HG03520 (cell line): ENCODE measurements at regions not wholly inside any gene's neighbourhood (a gene's known extent, or its start where the extent isn't known, plus 50 kb on each side); places are given as distances from the start of the nearest gene placed in this dataset.
"Not testable (repeated sequence)": the region's sequence is repeated elsewhere in the genome, so short reads cannot be mapped to it uniquely, and the experiment has no call there.

Source experiments
- ATAC-seq: cut with Tn5 transposase; IDR thresholded peaks from one replicate; pipeline ENCODE4 v1.9.1; 2021; ENCODE audit warnings: mild to moderate bottlenecking, moderate library complexity; ENCODE audit not compliant: unreplicated experiment

DNA sequence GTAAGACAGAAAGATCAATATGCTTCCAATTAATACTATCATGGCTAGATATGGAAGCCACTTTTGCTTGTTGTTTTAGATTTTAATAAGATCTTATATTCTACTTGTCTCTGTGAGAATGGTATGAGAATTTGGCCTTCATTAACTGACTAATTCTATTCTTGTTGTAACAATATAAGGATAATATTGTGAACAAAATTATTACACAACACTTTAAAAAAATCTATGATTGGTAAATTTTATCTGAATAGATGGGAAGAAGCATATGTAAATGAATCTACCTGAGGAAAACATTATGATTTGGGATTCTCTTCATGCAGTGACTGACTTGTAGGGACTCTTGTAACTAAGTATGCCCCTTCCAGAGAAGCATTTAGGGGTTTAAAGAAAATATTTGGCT is 308.9 kb upstream of the KCND2 start:
- no peak for ATAC-seq

DNA sequence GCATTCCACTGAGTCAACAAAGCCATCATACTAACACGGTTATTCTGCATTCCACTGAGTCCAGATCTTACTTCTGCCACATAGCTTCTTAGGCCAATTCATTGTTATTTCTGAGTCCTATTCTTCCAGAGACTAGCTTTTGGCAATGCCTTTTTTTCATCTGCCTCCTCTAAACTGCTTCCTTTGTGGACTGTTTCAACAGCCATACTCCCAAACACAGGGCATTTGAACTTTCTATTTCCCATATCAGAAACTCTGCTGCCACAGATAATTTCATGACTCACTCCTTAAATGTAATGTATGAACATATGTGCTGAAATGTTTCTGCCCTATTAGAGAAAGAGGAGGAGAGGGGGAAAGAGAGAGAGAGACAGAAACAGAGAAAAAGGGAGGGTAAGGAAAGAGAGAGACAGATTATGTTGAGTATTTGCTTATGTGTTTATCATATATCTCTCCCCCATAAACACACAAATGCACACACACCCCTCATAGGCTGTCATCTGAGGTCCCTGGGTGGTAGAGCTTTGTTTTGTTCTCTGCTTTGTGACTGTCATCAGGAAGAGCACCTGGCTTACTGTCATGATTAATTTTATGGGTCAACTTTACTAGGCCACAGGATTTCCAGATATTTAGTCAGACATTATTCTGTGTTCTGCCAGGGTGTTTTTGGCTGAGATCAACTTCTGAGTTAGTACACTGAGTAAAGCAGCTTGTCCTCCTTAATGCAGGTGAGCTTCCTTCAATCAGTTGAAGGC is 308.0 kb upstream of the KCND2 start:
- ATAC-seq = no peak

DNA sequence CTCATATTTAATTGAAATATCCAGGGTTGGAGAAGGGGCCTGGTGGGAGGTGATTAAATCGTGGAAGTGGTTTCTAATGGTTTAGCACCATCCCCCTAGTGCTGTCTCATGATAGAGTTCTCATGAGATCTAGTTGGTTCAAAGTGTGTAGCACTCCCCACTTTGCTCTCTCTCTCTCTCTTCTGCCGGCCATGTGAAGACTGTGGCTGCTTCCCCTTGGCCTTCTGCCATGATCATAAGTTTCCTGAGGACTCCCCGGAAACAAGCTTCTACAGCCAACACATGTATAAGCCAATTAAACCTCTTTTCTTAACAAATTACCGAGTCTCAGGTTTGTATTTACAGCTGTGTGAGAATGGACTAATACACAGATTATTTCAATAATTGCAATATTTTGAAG is 305.8 kb upstream of the KCND2 start:
- ATAC-seq = no peak

DNA sequence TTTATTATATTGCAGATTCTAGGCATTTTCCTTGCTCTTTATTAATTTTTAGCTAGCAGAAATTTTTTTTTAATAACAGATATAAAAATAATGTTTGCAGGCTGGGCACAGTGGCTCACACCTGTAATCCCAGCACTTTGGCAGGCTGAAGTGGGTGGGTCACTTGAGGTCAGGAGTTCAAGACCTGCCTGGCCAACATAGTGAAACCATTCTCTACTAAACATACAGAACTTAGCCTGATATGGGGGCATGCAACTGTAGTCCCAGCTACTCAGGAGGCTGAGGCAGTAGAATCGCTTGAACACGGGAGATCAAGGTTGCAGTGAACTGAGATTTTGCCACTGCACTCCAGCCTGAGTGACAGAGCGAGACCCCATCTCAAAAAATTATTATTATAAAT is 304.6 kb upstream of the KCND2 start:
- not testable (repeated sequence) for ATAC-seq

GRCh38 chr7:119969054-119969453 is 303.9 kb upstream of the KCND2 start:
- ATAC-seq = no peak

- no peak for ATAC-seq
These were observed 303.2 kb upstream of the KCND2 start for GRCh38 chr7:119969763-119970162.

DNA sequence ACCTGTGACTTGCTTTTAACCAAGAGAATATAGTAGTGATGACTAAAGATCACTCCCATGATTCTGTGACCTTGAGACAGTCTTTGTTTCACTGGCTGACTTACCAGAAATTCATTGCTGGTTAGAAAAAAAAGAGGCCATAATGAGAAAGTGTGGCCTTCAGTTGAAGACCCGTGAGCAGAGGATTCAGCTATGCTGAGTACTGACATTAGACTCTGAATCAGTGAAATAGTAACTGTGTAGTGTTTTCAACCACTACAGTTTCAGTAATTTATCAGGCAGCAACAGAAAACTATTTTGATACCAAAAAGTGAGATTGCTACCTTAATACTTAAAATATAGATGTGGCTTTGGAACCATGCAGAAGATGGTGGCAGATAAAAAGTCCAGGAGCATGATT is 298.0 kb upstream of the KCND2 start:
- ATAC-seq = no peak

- no peak for ATAC-seq
These were observed 290.1 kb upstream of the KCND2 start for GRCh38 chr7:119982884-119983283.

DNA sequence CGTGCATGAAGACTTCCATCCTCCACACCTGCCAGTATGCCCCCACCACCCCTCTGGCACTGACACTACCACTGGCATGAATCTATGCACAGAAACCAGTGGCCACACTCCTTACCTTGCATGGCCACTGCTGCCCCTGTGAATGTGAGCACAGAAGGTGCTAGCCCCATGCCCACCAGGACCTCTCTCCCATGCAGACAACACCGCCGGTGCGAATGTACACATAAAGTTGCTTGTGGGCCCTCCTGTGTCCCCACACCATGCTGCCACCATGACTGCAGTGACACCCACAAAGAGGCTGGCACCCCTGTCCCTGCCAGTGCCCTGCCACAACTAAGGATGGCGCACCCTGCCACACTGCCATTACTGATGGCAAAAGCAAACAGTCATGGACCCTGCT is 289.5 kb upstream of the KCND2 start:
- ATAC-seq = no peak

DNA sequence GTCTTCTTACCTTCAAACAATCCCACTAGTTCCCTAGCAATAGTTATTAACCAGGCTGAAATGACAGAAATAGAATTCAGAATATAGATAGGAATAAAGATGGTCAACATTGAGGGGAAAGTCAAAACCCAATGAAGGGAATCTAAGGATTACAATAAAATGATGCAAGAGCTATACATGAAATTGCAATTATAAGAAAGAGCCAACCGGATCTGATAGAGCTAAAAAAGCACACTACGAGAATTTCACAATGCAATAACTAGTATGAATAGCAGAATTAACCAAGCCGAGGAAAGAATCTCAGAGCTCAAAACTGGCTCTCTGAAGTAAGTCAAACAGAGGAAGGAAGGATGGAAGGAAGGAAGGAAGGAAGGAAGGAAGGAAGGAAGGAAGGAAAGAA is 288.7 kb upstream of the KCND2 start:
- ATAC-seq = no peak

DNA sequence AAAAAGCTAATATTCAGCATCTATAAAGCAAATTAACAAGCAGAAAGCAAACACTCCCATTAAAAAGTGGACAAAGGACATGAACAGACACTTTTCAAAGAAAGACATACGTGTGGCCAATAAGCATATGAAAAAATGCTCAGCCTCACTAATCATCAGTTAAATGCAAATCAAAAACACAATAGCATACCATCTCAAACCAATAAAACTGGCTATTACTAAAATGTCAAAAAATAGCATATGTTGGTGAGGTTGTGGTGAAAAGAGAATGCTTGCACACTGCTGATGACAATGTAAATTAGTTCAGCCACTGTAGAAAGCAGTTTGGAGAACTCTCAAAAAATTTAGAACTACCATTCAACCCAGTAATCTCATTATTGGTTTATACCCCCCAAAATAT is 284.6 kb upstream of the KCND2 start:
- no peak for ATAC-seq

- no peak for ATAC-seq
These were observed 278.0 kb upstream of the KCND2 start for GRCh38 chr7:119994928-119995327.

GRCh38 chr7:119996634-119997033 is 276.3 kb upstream of the KCND2 start:
- peak; percentile 89 for ATAC-seq

DNA sequence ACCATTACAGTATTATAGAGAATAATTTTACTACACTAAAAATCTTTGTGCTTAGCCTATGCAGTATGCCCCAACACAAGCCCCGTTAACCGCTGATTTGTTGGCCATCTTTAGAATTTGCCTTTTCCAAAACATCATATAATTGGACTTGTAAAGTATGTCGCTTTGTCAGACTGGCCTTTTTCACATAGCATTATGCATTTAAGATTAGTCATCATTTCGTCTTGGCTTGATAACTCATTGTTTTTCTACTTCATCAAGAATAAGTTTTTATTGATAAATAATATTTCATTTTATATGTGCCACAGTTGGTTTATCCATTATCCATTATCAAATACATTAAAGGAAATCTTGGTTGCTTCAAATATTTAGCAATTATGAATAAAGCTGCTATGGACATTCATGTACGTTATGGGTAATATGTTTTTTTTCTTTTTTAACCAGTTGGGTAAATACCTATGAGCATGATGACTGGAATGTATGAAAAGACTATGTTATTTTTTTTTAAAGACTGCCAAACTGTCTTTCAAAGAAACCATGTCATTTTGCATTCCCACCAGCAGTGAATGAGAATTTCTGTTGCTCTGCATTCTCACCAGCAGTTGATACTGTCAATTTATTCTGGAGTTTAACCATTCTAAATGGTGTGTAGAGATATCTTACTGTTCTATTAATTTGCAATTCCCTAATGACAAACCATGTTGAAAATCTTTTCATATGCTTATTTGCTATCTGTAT is 273.1 kb upstream of the KCND2 start:
- ATAC-seq = no peak

DNA sequence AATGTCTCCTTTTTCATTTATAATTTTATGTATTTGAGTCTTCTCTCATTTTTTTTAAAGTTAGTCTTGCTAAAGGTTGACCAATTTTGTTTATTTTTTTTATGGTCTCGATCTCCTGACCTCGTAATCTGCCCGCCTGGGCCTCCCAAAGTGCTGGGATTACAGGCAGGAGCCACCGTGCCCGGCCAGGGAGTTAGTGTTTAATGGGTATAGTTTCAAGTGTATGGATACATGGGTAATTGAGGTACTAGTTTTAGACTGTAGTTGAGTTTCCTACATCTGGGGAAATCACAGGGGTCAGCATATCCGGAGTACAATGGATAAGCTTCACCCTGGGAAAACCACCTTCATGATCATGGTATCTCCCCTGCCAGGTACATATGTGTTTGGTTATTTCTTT is 267.3 kb upstream of the KCND2 start:
- no peak for ATAC-seq

- not testable (repeated sequence) for ATAC-seq
These were observed 258.7 kb upstream of the KCND2 start for GRCh38 chr7:120014301-120014700.

GRCh38 chr7:120014925-120015465 is 258.0 kb upstream of the KCND2 start:
- ATAC-seq = no peak

DNA sequence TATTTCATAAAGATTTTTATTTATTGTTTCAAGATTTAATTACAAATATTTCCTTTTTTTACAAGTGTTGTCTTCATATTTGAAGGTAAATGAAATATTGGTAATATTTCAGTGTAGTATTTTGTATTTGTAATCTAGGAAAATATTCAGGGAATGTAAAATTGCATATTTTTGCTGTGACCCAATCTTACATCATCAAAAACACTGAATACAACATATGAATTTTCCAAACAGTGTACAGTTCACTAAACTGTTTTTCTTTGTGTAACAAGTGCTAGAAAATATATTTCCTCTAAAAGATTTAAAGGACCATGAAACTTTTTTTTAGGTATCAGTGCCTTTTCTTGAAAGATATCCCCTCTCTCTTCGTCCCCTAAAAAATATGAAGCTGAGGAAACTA is 251.9 kb upstream of the KCND2 start:
- ATAC-seq = no peak

DNA sequence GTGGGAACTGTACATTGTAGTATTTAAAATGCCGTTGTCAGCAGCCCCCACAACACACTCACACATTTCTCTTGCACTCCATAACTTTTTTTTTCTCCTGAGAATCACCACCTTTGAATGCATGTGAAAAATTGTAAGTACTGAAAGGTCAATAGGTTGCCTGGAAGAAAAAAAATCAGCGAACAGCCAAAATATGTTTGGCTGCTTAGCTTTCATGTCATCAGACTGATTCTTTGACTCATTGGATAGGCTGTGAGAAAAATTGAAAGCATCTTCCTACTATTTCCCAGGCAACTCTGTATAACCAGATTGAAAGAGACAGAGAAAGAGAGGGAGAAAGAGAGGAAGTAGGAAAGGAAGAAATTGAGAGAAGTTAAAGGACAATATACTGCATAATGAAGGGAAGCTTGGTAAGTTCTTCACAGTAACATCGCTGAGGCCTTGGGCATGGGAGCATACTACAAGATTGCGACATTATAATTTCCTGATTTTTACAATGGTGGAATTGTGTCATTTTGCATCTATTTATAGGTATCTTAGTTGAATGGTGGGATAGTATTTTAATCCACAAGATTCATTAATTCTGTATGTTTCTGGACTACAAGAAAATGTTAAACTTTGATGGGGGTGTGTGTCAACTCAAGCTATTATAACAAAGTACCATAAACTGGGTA is 249.3 kb upstream of the KCND2 start:
- ATAC-seq = no peak

GRCh38 chr7:120028636-120029035 is 244.3 kb upstream of the KCND2 start:
- no peak for ATAC-seq

DNA sequence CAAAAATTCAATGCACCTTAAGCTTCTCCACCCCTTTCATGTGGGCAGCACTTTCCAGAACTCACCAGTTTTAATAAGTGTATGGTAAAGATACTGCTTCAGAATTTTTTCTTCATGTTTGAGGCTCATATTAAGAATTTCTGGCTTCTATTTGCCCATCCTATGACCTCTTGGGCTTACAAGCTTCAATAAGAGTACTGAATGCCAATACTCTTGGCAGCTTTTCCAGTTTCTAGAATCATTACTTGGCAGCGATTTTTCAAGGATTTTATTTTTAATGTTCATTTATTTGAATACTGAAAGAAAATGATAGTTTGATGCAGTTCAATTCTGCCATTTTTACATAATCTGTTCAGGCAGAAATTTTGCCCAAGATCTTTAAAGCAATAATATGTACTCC is 242.1 kb upstream of the KCND2 start:
- ATAC-seq = no peak

DNA sequence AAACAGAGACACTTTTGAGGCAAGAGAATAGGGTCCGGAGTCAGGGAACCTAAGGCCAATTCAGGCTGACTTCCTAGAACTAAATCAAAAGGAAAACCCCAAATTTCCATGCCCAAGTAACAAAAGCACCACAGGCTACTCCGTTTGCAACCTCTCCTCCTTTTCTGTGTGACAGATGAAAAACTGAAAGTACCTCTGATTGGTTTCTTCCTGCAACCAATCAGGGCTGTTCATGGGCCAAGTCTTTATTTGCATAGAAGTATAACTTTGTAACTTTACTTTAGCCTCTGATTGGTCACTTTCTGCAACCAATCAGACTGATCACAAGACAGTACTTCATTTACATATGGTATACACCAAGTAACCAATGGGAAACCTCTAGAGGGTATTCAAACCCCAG is 239.9 kb upstream of the KCND2 start:
- ATAC-seq = no peak
